Kidney epithelial cell (primary cell): ENCODE measurements at regions not wholly inside any gene's neighbourhood (a gene's known extent, or its start where the extent isn't known, plus 50 kb on each side); places are given as distances from the start of the nearest gene placed in this dataset.

Source experiments
- DNase-seq: peaks from one replicate; pipeline ENCODE4 v3.0.0-alpha.2; 2010; ENCODE audit warnings: low read depth
- H3K27me3 ChIP-seq: 2 replicates; pipeline ENCODE4 v1.6.0; 2011; ENCODE audit warnings: low read length; ENCODE audit not compliant: control insufficient read depth, insufficient read depth
- H3K36me3 ChIP-seq: 2 replicates; pipeline ENCODE4 v1.5.1; 2011; ENCODE audit warnings: low read length; ENCODE audit not compliant: control insufficient read depth, insufficient read depth
- H3K4me3 ChIP-seq: 2 replicates; pipeline ENCODE4 v1.5.1; 2011; ENCODE audit warnings: low read depth, mild to moderate bottlenecking, control low read depth, low read length
- TF ChIP-seq, protein P1 (sequence below): IDR thresholded peaks from 2 replicates; pipeline ENCODE4 v1.5.1; 2011; ENCODE audit warnings: mild to moderate bottlenecking, moderate library complexity, low read length, control low read depth, inconsistent platforms; ENCODE audit not compliant: insufficient read depth, poor library complexity, severe bottlenecking

DNA sequence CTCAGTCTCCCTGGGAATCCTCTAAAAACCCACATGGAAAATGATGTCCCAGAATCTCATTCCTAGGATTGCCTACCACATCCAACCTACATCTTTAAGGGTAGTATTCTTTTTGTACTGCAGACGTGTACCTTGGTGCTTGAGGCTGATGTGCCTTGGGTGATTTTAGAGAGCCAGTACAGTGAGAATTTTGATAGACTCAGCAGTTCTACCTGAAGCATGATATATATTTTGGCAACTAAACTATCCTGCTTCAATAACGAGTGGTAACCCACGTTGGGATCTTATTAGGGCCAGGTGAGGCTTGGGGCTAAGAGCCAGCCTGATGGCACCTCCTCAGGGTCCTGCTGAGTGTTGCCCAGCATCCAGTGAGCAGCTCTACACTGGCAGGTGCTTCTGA is 140.4 kb downstream of the ZNF518B start:
- Histone ChIP-seq H3K4me3 (no peak overlapping the region), H3K36me3 (no peaks in the 10 kb centered on the region), H3K27me3 (no peaks in the 10 kb centered on the region)
- TF ChIP-seq, protein P1, sequence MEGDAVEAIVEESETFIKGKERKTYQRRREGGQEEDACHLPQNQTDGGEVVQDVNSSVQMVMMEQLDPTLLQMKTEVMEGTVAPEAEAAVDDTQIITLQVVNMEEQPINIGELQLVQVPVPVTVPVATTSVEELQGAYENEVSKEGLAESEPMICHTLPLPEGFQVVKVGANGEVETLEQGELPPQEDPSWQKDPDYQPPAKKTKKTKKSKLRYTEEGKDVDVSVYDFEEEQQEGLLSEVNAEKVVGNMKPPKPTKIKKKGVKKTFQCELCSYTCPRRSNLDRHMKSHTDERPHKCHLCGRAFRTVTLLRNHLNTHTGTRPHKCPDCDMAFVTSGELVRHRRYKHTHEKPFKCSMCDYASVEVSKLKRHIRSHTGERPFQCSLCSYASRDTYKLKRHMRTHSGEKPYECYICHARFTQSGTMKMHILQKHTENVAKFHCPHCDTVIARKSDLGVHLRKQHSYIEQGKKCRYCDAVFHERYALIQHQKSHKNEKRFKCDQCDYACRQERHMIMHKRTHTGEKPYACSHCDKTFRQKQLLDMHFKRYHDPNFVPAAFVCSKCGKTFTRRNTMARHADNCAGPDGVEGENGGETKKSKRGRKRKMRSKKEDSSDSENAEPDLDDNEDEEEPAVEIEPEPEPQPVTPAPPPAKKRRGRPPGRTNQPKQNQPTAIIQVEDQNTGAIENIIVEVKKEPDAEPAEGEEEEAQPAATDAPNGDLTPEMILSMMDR: no peak
- DNase-seq: no peak

- TF ChIP-seq, protein P1: no peak
- H3K36me3 ChIP-seq: no peaks in the 10 kb centered on the region
- no peaks in the 10 kb centered on the region for H3K27me3 ChIP-seq
- H3K4me3 ChIP-seq: no peak overlapping the region
- no peak for DNase-seq
Measured at GRCh38 chr4:10315638-10316037, 141.6 kb downstream of the ZNF518B start.

DNA sequence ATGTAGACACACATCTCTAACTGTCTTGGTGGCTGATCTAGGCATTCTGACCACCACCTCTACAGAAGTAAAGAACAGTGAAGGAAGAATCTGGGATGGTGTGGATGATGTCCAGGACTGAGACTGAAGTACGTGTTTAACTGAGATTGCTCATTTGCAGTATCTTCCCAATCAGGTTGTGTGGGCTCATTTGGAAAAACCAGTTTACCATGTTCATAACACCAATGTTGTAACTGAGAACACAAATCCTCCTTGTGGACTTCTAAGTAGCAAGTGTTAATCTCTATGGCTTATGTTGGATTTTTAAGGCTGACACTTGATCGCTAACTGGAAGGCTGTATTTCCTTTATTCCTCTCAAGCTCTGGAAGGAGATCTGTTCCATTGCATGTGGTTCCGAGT is 144.7 kb downstream of the ZNF518B start:
- Histone ChIP-seq H3K36me3 (no peaks in the 10 kb centered on the region), H3K4me3 (no peak overlapping the region), H3K27me3 (no peaks in the 10 kb centered on the region)
- TF ChIP-seq, protein P1: no peak
- no peak for DNase-seq

- H3K4me3 ChIP-seq: no peak overlapping the region
- no peaks in the 10 kb centered on the region for H3K27me3 ChIP-seq
- TF ChIP-seq, protein P1: no peak
- no peak for DNase-seq
- no peaks in the 10 kb centered on the region for H3K36me3 ChIP-seq
Measured at GRCh38 chr4:10311939-10312338, 145.3 kb downstream of the ZNF518B start.

- TF ChIP-seq, protein P1: no peak
- no peaks in the 10 kb centered on the region for H3K27me3 ChIP-seq
- H3K36me3 ChIP-seq: no peaks in the 10 kb centered on the region
- no peak for DNase-seq
- H3K4me3 ChIP-seq: no peak overlapping the region
Measured at GRCh38 chr4:10305816-10306215, 151.4 kb downstream of the ZNF518B start.

GRCh38 chr4:10303291-10303690 is 153.9 kb downstream of the ZNF518B start:
- TF ChIP-seq, protein P1: no peak
- Histone ChIP-seq H3K36me3 (no peaks in the 10 kb centered on the region), H3K27me3 (no peaks in the 10 kb centered on the region), H3K4me3 (no peak overlapping the region)
- DNase-seq: no peak
